Hepatocyte (in vitro differentiated cells): ENCODE measurements at regions not wholly inside any gene's neighbourhood (a gene's known extent, or its start where the extent isn't known, plus 50 kb on each side); places are given as distances from the start of the nearest gene placed in this dataset.

Source experiments
- DNase-seq: peaks from one replicate; pipeline ENCODE4 v3.0.0-alpha.2; 2016; ENCODE audit warnings: low spot score
- H2AFZ ChIP-seq: fragments of 200-600 bp; sonication (generic); 2 replicates; pipeline ENCODE4 v1.6.0; 2016; ENCODE audit warnings: antibody characterized with exemption, mild to moderate bottlenecking
- H3K27ac ChIP-seq: fragments of 200-600 bp; sonication (generic); 2 replicates; pipeline ENCODE4 v1.5.1; 2016; ENCODE audit warnings: mild to moderate bottlenecking
- H3K27me3 ChIP-seq: fragments of 200-600 bp; sonication (generic); 2 replicates; pipeline ENCODE4 v1.6.1; 2016
- H3K36me3 ChIP-seq: fragments of 200-600 bp; sonication (generic); replicated peaks from 2 replicates; pipeline ENCODE4 v1.5.1; 2016; ENCODE audit warnings: low read depth; ENCODE audit not compliant: insufficient read depth
- H3K4me1 ChIP-seq: fragments of 200-600 bp; sonication (generic); 2 replicates; pipeline ENCODE4 v1.5.1; 2016; ENCODE audit warnings: mild to moderate bottlenecking, moderate library complexity; ENCODE audit not compliant: insufficient read depth
- H3K4me2 ChIP-seq: fragments of 200-600 bp; sonication (generic); 2 replicates; pipeline ENCODE4 v1.6.0; 2016
- H3K4me3 ChIP-seq: fragments of 200-600 bp; sonication (generic); 2 replicates; pipeline ENCODE4 v1.5.1; 2016; ENCODE audit warnings: mild to moderate bottlenecking
- H3K79me2 ChIP-seq: fragments of 200-600 bp; sonication (generic); 2 replicates; pipeline ENCODE4 v1.6.0; 2017; ENCODE audit warnings: mild to moderate bottlenecking
- H3K9me2 ChIP-seq: fragments of 200-600 bp; sonication (generic); replicated peaks from 2 replicates; pipeline ENCODE4 v1.6.0; 2017; ENCODE audit warnings: mild to moderate bottlenecking; ENCODE audit not compliant: insufficient read depth
- H3K9me3 ChIP-seq: fragments of 200-600 bp; sonication (generic); 2 replicates; pipeline ENCODE4 v1.5.1; 2016; ENCODE audit warnings: low read depth, mild to moderate bottlenecking
- H4K20me1 ChIP-seq: fragments of 200-600 bp; sonication (generic); 2 replicates; pipeline ENCODE4 v1.6.0; 2016; ENCODE audit warnings: mild to moderate bottlenecking; ENCODE audit not compliant: insufficient read depth, poor library complexity, severe bottlenecking
- CTCF ChIP-seq: fragments of 200-600 bp; sonication (generic); IDR thresholded peaks from 2 replicates; pipeline ENCODE4 v1.5.1; 2016; ENCODE audit warnings: antibody characterized with exemption, mild to moderate bottlenecking; ENCODE audit not compliant: poor library complexity
- EZH2 ChIP-seq: fragments of 200-600 bp; sonication (generic); IDR thresholded peaks from 2 replicates; pipeline ENCODE4 v1.6.1; 2016; ENCODE audit warnings: antibody characterized with exemption, mild to moderate bottlenecking, borderline replicate concordance
- EZH2phosphoT487 ChIP-seq: fragments of 200-600 bp; sonication (generic); IDR thresholded peaks from one replicate; pipeline ENCODE4 v1.6.1; 2018; ENCODE audit warnings: antibody characterized with exemption, mild to moderate bottlenecking, low read depth, moderate library complexity; ENCODE audit not compliant: unreplicated experiment, severe bottlenecking
- WGBS: methylation state at CpG from one replicate; pipeline ENCODE4 v1.1.6; 2016; ENCODE audit warnings: low lambda C conversion rate; ENCODE audit errors: missing lambda C conversion rate; 5-methylcytosine and 5-hydroxymethylcytosine counted together

GRCh38 chr18:39647627-39648534 is 2082.3 kb upstream of the CELF4 start:
- H3K27me3 ChIP-seq: no peaks in the 10 kb centered on the region
- no peak overlapping the region for H2AFZ ChIP-seq
- no peak overlapping the region for H3K27ac ChIP-seq
- no peak overlapping the region for H3K4me3 ChIP-seq
- no peaks in the 10 kb centered on the region for H3K79me2 ChIP-seq
- no peaks in the 10 kb centered on the region for H4K20me1 ChIP-seq
- H3K4me1 ChIP-seq: no peaks in the 10 kb centered on the region
- DNase-seq: peak; percentile 17
- no peak overlapping the region for H3K4me2 ChIP-seq
- H3K36me3 ChIP-seq: no peaks in the 10 kb centered on the region
- no peaks in the 10 kb centered on the region for H3K9me2 ChIP-seq
- no peaks in the 10 kb centered on the region for H3K9me3 ChIP-seq
- 50% methylated on average over 4 of the region's 4 CpGs for WGBS
- no peak for TF ChIP-seq EZH2phosphoT487
- TF ChIP-seq CTCF: no peak

- WGBS: 64% methylated on average over 1 of the region's 1 CpG
- DNase-seq: no peak
- Histone ChIP-seq H3K79me2 (no peaks in the 10 kb centered on the region), H4K20me1 (no peaks in the 10 kb centered on the region), H3K4me3 (no peak overlapping the region), H2AFZ (no peak overlapping the region), H3K4me1 (no peaks in the 10 kb centered on the region), H3K4me2 (no peak overlapping the region), H3K36me3 (no peaks in the 10 kb centered on the region), H3K9me2 (no peaks in the 10 kb centered on the region), H3K9me3 (no peaks in the 10 kb centered on the region), H3K27ac (no peak overlapping the region), H3K27me3 (no peaks in the 10 kb centered on the region)
- TF ChIP-seq EZH2phosphoT487 (no peak), CTCF (no peak), EZH2 (no peak)
Measured at GRCh38 chr18:39638224-39638623, 2072.6 kb upstream of the CELF4 start.

- no peaks in the 10 kb centered on the region for H3K36me3 ChIP-seq
- no peaks in the 10 kb centered on the region for H3K9me3 ChIP-seq
- 81% methylated on average over 1 of the region's 1 CpG for WGBS
- no peaks in the 10 kb centered on the region for H3K79me2 ChIP-seq
- no peaks in the 10 kb centered on the region for H3K4me1 ChIP-seq
- H3K27me3 ChIP-seq: no peaks in the 10 kb centered on the region
- H2AFZ ChIP-seq: no peak overlapping the region
- no peak overlapping the region for H3K4me3 ChIP-seq
- H4K20me1 ChIP-seq: no peaks in the 10 kb centered on the region
- TF ChIP-seq CTCF: no peak
- no peak for TF ChIP-seq EZH2phosphoT487
- TF ChIP-seq EZH2: no peak
- H3K27ac ChIP-seq: no peak overlapping the region
- no peak for DNase-seq
- H3K4me2 ChIP-seq: no peak overlapping the region
- H3K9me2 ChIP-seq: no peaks in the 10 kb centered on the region
Measured at GRCh38 chr18:39636931-39637330, 2071.3 kb upstream of the CELF4 start.

- Histone ChIP-seq H4K20me1 (no peaks in the 10 kb centered on the region), H3K27me3 (no peaks in the 10 kb centered on the region), H3K9me2 (no peaks in the 10 kb centered on the region), H3K4me2 (no peak overlapping the region), H3K27ac (no peak overlapping the region), H2AFZ (no peak overlapping the region), H3K4me1 (no peaks in the 10 kb centered on the region), H3K79me2 (no peaks in the 10 kb centered on the region), H3K9me3 (no peaks in the 10 kb centered on the region), H3K36me3 (no peaks in the 10 kb centered on the region), H3K4me3 (no peak overlapping the region)
- no peak for TF ChIP-seq CTCF
- no peak for TF ChIP-seq EZH2phosphoT487
- no peak for TF ChIP-seq EZH2
- no peak for DNase-seq
Measured at GRCh38 chr18:39635966-39636365, 2070.4 kb upstream of the CELF4 start.
